ENCODE measurements at regions not wholly inside any gene's neighbourhood (a gene's known extent, or its start where the extent isn't known, plus 50 kb on each side); places are given as distances from the start of the nearest gene placed in this dataset.

DNA sequence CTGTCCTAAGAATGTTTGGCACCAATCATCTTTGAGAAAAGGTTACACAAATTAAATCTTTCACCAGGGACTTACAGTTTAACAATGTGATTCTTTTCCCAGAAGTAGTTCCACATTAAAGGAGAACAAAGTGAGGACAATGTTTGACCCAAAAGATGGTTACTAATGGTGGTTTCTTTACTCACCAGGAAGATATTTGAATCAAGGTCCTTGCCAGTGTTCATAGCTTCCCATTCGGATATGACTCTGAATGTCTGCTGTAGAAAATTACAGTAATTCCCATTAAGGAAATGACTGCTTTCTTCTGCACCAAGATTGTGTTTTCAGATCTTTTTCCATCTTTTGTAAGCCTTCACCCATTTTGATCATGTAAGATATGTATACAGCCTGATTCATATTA lies 114.6 kb upstream of the ADAMTSL1 start:
- TF ChIP-seq, protein P1, sequence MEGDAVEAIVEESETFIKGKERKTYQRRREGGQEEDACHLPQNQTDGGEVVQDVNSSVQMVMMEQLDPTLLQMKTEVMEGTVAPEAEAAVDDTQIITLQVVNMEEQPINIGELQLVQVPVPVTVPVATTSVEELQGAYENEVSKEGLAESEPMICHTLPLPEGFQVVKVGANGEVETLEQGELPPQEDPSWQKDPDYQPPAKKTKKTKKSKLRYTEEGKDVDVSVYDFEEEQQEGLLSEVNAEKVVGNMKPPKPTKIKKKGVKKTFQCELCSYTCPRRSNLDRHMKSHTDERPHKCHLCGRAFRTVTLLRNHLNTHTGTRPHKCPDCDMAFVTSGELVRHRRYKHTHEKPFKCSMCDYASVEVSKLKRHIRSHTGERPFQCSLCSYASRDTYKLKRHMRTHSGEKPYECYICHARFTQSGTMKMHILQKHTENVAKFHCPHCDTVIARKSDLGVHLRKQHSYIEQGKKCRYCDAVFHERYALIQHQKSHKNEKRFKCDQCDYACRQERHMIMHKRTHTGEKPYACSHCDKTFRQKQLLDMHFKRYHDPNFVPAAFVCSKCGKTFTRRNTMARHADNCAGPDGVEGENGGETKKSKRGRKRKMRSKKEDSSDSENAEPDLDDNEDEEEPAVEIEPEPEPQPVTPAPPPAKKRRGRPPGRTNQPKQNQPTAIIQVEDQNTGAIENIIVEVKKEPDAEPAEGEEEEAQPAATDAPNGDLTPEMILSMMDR (IDR thresholded peaks at IDR 0.05): no peak
- no peak for TF ChIP-seq POLR2A (IDR thresholded peaks at IDR 0.05)

Data from uterus (tissue), 2 donors.